Muscle layer of duodenum (tissue), 2 donors: ENCODE measurements at regions not wholly inside any gene's neighbourhood (a gene's known extent, or its start where the extent isn't known, plus 50 kb on each side); places are given as distances from the start of the nearest gene placed in this dataset.

Source experiments
- H3K27ac ChIP-seq: one replicate; pipeline ENCODE4 v1.7.0; 2013; ENCODE audit warnings: mild to moderate bottlenecking, low read length
- H3K27me3 ChIP-seq: one replicate; pipeline ENCODE4 v1.7.0; 2013; ENCODE audit warnings: low read depth, mild to moderate bottlenecking, control low read depth, low read length
- H3K36me3 ChIP-seq, 2 donors: one replicate each; pipeline ENCODE4 v1.7.0; 2013; ENCODE audit warnings: low read length in 2 of 2, control low read depth in 1 of 2, mild to moderate bottlenecking in 1 of 2; ENCODE audit not compliant: insufficient read depth in 2 of 2, control insufficient read depth in 1 of 2
- H3K4me1 ChIP-seq, 2 donors: one replicate each; pipeline ENCODE4 v1.7.0; 2013; ENCODE audit warnings: low read length in 2 of 2, mild to moderate bottlenecking in 2 of 2, control low read depth in 1 of 2, moderate library complexity in 1 of 2; ENCODE audit not compliant: insufficient read depth in 2 of 2, control insufficient read depth in 1 of 2
- H3K4me3 ChIP-seq, 2 donors: one replicate each; pipeline ENCODE4 v1.7.0; 2013; ENCODE audit warnings: low read length in 2 of 2, low read depth in 1 of 2, mild to moderate bottlenecking in 1 of 2
- H3K9me3 ChIP-seq, 2 donors: one replicate each; pipeline ENCODE4 v1.7.0; 2013; ENCODE audit warnings: low read length in 2 of 2, control low read depth in 1 of 2, mild to moderate bottlenecking in 1 of 2; ENCODE audit not compliant: control insufficient read depth in 1 of 2
- donor health status: healthy.

DNA sequence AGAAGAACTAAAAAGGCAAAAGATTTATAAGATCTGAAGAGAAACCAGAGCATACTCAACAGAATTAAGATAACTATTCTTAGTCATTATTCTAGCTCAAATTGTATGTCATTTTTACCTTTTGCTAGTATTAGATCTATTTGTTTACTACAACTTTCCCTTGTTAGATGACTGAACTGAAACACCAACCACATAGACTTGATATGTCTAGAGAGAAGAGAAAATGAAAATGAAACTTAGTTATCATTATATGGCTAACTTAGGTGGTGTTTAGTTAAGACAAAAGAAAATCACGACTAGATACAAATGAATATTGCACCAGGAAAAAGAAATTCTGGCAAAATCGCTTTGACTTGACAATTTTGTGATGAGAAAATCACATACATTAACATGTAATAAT, 690.8 kb downstream of the PCDH18 start:
- Histone ChIP-seq H3K9me3 (peaks cover 0 to 6% of the 10 kb centered on the region in 2 donors), H3K27ac (no peak overlapping the region), H3K4me1 (no peaks in the 10 kb centered on the region), H3K27me3 (no peaks in the 10 kb centered on the region), H3K4me3 (no peak overlapping the region), H3K36me3 (no peaks in the 10 kb centered on the region)

DNA sequence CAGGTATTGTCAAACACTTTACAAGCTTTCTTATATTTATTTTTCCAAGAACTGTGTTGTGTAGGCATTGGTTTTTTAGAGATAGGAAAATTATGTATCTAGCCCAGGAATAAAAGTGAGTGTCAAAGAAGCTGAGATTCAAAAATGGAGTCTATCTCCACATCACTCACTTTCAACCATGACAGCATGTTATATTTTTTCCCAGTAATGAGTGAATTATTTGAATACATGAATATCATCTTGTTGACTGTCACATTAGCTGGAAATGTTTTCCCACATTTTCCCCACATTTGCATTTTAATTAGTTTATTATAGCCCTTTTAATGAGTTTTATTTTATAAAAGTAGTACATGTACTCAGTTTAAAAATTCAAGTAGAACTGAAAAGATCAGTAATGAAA, 693.7 kb downstream of the PCDH18 start:
- Histone ChIP-seq H3K4me1 (no peaks in the 10 kb centered on the region), H3K36me3 (no peaks in the 10 kb centered on the region), H3K27me3 (no peaks in the 10 kb centered on the region), H3K4me3 (no peak overlapping the region), H3K27ac (no peak overlapping the region), H3K9me3 (peaks cover 0 to 1% of the 10 kb centered on the region in 2 donors)

DNA sequence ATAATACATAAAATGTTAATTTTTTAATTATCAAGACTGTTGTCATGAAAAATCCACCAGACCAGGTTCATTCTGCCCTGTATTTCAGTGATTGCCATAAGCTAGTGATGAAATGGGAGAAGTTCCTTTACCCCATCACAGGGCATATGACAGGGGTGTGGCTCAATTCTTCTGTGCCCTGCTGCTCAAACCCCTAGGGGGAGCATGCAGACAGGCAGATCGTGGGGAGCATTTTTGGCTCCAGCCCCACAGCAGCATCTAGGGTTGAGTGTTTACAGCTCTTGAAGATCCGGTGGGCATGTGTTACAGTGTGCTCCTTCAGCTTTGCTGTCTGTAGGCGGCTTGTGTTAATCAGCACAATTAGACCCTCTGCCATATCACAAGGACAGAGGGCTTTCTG, 700.7 kb downstream of the PCDH18 start:
- Histone ChIP-seq H3K27ac (no peak overlapping the region), H3K4me3 (no peak overlapping the region), H3K9me3 (no peaks in the 10 kb centered on the region), H3K27me3 (no peaks in the 10 kb centered on the region), H3K4me1 (no peaks in the 10 kb centered on the region), H3K36me3 (no peaks in the 10 kb centered on the region)

DNA sequence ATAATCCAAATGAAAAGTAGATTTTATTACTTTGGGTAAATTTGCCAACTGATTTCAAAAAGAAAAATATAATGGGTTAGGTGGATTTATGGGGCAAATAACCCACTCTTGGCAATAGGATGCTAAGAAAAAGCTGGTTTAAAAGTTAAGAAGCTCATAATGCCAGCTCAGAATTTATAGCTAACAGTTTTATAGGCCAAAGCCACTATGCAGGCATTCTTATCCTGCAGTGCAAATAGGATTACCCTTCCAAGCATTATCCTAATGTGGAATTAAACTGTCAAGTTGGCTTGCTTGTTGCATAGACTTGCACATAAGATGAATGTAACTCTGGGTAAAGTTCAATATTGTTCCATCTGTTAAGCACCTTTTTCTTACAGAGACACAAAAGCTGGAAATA, 703.0 kb downstream of the PCDH18 start:
- H3K27ac ChIP-seq: no peak overlapping the region
- no peaks in the 10 kb centered on the region for H3K27me3 ChIP-seq
- H3K36me3 ChIP-seq: no peaks in the 10 kb centered on the region
- no peaks in the 10 kb centered on the region for H3K9me3 ChIP-seq
- H3K4me1 ChIP-seq: no peaks in the 10 kb centered on the region
- no peak overlapping the region for H3K4me3 ChIP-seq

DNA sequence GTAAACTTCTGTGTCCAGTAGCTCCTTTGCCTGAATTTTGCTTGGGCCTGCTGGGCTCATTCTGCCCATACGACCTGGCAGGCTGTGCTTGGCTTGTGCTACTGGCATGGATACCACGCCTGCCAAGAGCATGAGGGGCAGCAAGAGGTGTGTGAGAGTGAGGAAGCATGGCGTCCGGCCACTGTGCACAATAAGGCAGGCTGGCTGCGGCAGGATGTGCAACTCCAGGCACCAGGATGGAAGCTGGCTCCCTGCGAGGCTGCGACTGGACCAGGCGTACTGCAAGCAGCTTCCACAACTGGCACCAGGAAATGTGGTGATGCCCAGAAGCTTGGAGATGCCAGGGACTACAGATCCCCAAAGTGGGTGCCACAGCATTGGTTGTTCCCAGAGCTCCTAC, 709.3 kb downstream of the PCDH18 start:
- Histone ChIP-seq H3K36me3 (no peaks in the 10 kb centered on the region), H3K27ac (no peak overlapping the region), H3K4me3 (no peak overlapping the region), H3K4me1 (no peaks in the 10 kb centered on the region), H3K9me3 (no peaks in the 10 kb centered on the region), H3K27me3 (no peaks in the 10 kb centered on the region)

DNA sequence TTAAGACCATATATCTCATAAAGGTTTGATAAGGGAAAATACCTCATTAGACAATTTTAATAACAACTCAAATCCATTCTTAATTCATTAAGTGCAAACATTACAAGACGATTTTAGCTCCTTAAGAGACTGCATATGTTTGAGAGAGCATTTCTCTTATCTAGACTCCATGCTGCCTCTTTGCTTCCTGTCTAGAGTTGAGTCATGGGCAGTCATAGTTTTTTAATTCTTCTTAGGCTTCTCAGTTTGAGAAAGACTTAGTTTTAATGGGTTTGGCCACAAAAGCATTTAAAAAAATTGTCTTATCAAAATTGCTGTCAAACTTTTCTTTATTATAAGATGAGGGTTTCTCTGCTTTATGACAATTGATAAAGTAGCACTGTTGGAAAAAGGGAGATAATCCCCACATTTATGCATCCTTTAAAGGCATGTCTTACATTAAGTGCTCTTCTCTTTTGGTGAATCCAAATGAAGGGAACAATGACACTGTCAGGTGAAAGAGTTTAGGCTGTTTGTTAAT, 713.4 kb downstream of the PCDH18 start:
- Histone ChIP-seq H3K27ac (no peak overlapping the region), H3K4me3 (no peak overlapping the region), H3K4me1 (no peaks in the 10 kb centered on the region), H3K27me3 (no peaks in the 10 kb centered on the region), H3K9me3 (no peaks in the 10 kb centered on the region), H3K36me3 (no peaks in the 10 kb centered on the region)

DNA sequence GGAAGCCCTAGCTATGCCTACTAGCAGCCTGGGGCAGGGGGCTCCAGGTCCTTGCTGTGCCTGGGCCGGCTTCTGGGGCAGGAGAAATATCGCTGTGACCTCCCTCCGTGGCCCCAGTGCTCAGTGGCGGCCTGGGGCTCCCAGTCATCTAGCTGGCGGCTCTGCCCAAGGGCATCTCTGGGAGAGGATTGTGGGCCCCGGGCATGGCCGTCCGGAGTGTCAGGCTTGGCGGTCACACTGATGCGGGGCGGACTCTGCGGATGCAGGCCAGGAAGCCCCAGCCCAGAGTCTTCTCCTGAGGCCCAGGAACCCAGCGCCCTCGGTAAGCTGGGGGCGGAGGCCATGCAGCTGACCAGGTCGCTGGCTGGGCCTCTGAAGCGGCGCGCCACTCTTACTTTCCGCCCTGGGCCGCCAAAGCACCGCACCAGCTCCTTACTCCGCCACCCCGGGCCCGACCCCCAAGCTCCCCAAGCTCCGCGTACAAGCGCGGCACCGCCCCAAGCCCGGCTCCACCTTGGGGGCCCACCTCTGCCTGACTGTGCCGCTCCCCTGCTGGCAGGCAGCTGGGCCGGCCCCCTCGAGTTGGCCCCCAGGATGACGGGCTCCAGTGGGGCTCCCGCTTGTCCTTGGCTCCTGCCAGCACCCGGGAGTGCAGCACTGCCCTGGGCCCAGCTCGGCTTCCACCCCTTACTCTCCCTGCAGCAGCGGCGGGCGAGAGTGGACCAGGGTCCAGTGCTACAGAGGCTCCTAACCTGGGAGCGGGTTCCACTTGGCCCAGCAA, 720.0 kb downstream of the PCDH18 start:
- Histone ChIP-seq H3K36me3 (no peaks in the 10 kb centered on the region), H3K4me1 (no peaks in the 10 kb centered on the region), H3K27me3 (no peaks in the 10 kb centered on the region), H3K27ac (no peak overlapping the region), H3K9me3 (no peaks in the 10 kb centered on the region), H3K4me3 (no peak overlapping the region)

DNA sequence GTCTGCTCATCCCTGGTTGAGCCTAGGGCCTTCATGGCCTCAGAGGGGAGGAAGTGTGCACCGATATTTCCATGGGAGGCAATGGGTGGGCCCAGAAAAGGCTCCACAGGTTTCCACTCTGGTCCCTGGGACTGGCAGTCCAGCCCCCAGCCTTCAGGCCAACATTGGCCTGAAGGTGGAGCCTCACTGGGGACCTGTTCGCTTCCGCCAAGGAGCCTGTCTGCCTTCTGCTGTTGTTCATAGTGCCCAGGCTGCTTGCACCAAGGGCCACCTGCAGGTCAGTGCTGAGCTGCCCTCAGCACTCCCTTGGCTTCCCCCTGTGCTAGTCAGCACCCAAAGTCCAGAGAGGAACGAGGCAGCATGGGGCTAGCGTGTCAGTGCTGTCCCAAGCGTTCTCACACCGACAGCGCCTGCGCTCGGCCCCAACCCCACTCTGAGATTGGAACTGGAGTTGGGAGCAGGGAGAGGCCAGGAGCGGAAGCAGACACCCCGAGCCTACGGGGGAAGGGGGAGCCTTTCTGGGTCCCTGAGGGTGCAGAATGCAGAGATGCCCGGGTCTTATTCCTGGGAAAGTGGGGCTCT, 720.7 kb downstream of the PCDH18 start:
- H3K27ac ChIP-seq: no peak overlapping the region
- no peak overlapping the region for H3K4me3 ChIP-seq
- H3K9me3 ChIP-seq: no peaks in the 10 kb centered on the region
- no peaks in the 10 kb centered on the region for H3K36me3 ChIP-seq
- H3K27me3 ChIP-seq: no peaks in the 10 kb centered on the region
- H3K4me1 ChIP-seq: no peaks in the 10 kb centered on the region

DNA sequence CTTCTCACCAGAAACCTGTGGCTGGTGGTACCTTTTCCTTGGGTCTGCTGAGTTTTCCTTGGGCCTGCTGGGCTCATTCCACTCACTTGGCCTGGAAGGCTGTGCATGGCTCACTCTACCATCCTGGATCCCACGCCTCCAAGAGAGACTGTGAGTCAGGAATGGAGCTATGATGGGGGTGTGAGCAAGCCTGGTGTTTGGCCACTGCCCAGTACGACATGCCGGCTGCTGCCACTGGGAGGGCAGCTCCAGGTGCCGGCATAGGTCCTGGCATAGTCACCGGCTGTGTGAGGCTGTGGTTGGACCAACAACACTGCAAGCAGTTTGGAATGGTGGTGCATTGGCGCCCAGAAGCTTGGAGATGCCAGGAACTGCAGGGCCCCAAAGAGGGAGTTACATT, 721.7 kb downstream of the PCDH18 start:
- no peak overlapping the region for H3K4me3 ChIP-seq
- H3K27ac ChIP-seq: no peak overlapping the region
- H3K4me1 ChIP-seq: no peaks in the 10 kb centered on the region
- no peaks in the 10 kb centered on the region for H3K27me3 ChIP-seq
- no peaks in the 10 kb centered on the region for H3K36me3 ChIP-seq
- no peaks in the 10 kb centered on the region for H3K9me3 ChIP-seq

DNA sequence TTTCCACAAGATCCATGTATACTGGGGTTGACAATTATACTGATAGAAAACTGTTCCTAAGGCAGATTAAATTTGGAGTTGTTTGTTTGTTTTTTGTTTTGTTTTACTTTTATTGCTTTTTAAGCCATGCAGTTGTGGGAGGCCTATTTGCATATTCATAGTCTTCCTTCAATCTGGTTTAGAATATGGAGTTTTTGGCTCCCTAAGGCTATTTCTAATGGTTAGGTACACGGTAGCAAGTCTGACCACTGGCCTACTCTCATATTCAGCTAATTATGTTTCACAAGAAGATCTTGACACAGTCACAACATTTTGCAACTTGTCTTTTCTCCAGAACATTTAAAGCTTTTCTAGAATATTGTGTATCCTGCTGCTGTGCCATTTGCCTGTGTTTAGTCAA, 725.5 kb downstream of the PCDH18 start:
- H3K4me1 ChIP-seq: no peaks in the 10 kb centered on the region
- no peaks in the 10 kb centered on the region for H3K27me3 ChIP-seq

DNA sequence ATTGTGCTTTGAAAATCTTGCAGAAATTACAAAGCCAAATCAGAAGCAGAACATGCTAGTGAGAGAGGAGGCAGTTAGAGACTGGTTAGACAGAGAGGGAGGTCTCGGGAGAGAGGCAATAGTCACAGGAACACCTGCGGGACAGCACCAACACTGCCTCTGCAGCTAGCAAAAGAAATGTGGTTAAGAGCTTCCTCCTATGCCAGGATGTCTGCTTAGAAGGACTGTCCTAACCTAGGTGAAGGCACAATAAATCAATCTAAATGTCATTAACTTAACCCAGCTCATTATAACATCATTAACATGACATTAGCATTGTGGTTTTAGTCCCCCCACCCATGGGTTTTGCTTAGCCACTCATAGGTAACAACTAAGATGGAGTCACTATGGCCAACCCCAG, 726.7 kb downstream of the PCDH18 start:
- Histone ChIP-seq H3K27ac (no peak overlapping the region), H3K9me3 (no peaks in the 10 kb centered on the region), H3K36me3 (no peaks in the 10 kb centered on the region), H3K4me1 (no peaks in the 10 kb centered on the region), H3K27me3 (no peaks in the 10 kb centered on the region), H3K4me3 (no peak overlapping the region)

More for the DNA sequence above, 725.5 kb downstream of the PCDH18 start:
- Histone ChIP-seq H3K9me3 (no peaks in the 10 kb centered on the region), H3K4me3 (no peak overlapping the region), H3K36me3 (no peaks in the 10 kb centered on the region), H3K27ac (no peak overlapping the region)

DNA sequence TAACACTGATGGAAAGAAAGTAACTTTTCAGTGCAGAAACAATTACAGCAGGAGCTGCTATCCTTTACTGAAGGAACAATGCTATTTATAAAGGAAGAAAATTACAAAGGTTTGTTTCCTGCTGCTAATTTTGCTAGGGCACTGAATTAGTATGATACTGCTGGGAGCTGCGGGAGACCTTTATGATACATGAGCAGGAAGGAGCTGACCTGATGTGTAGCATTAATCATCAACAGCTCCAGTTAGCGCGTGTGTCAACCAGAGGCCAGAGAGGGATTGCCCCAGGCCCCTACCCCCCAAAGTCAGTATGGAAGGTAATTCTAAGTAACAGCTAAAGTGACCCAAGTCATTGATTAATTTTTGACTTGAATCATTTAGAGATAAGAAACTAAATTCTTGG, 728.9 kb downstream of the PCDH18 start:
- Histone ChIP-seq H3K4me1 (no peaks in the 10 kb centered on the region), H3K9me3 (no peaks in the 10 kb centered on the region), H3K27me3 (no peaks in the 10 kb centered on the region), H3K4me3 (no peak overlapping the region), H3K27ac (no peak overlapping the region), H3K36me3 (no peaks in the 10 kb centered on the region)
